Panc1 (cell line): ENCODE measurements at regions not wholly inside any gene's neighbourhood (a gene's known extent, or its start where the extent isn't known, plus 50 kb on each side); places are given as distances from the start of the nearest gene placed in this dataset.

Source experiments
- ATAC-seq: fragments of 200-7000 bp; cut with Tn5 transposase; 2 replicates; pipeline ENCODE4 v1.9.1; 2020; ENCODE audit warnings: mild to moderate bottlenecking, moderate library complexity
- BruUV-seq: library from RNA; stranded (reverse); fragments of 400-500 nt; replicated peaks from 2 replicates; lab custom pipeline; 2021; lab: Mats Ljungman, UMichigan
- CTCF ChIA-PET: fragments of 300-600 bp; sonication (Branson Sonifier 250); formaldehyde crosslinking; loops from one replicate; lab custom pipeline; 2022; ENCODE audit warnings: antibody characterized with exemption; lab: Charles Lee
- POLR2A ChIA-PET: fragments of 300-600 bp; sonication (Branson Sonifier 250); formaldehyde crosslinking; loops from one replicate; lab custom pipeline; 2022; ENCODE audit warnings: antibody characterized with exemption; lab: Charles Lee
- DNase-seq: peaks from one replicate; pipeline ENCODE4 v3.0.0-alpha.2; 2010; ENCODE audit warnings: low read depth, low spot score
- H3K27ac ChIP-seq: 2 replicates; pipeline ENCODE4 v1.5.1; 2011; ENCODE audit warnings: mild to moderate bottlenecking, low read length, inconsistent platforms
- H3K27me3 ChIP-seq: fragments of 200-500 bp; sonication (Bioruptor generic); 2 replicates; pipeline ENCODE4 v1.6.0; 2014; ENCODE audit warnings: low read length, inconsistent platforms; ENCODE audit not compliant: control insufficient read depth, insufficient read depth
- H3K36me3 ChIP-seq: fragments of 200-500 bp; sonication (Bioruptor generic); 2 replicates; pipeline ENCODE4 v1.5.1; 2014; ENCODE audit warnings: inconsistent platforms, mild to moderate bottlenecking, low read length, moderate library complexity; ENCODE audit not compliant: control insufficient read depth, insufficient read depth
- H3K4me1 ChIP-seq: 2 replicates; pipeline ENCODE4 v1.5.1; 2011; ENCODE audit warnings: inconsistent platforms, mild to moderate bottlenecking, low read length, moderate library complexity; ENCODE audit not compliant: control insufficient read depth, insufficient read depth
- H3K4me3 ChIP-seq, 2 experiments: 2 replicates each; pipeline ENCODE4 v1.5.1; 2011 to 2012; ENCODE audit warnings: low read depth in 2 of 2, low read length in 2 of 2, mild to moderate bottlenecking in 2 of 2, inconsistent platforms in 1 of 2, moderate library complexity in 1 of 2
- H3K9me3 ChIP-seq: fragments of 200-500 bp; sonication (Bioruptor generic); 2 replicates; pipeline ENCODE4 v1.5.1; 2014; ENCODE audit warnings: low read depth, mild to moderate bottlenecking, inconsistent platforms, low read length, moderate library complexity; ENCODE audit not compliant: control insufficient read depth, insufficient read depth
- POLR2AphosphoS5 ChIP-seq: IDR thresholded peaks from 2 replicates; pipeline ENCODE4 v1.6.1; 2012; ENCODE audit warnings: mild to moderate bottlenecking, low read depth, low read length, moderate library complexity
- SIN3A ChIP-seq: IDR thresholded peaks from 2 replicates; pipeline ENCODE4 v1.6.1; 2012; ENCODE audit warnings: low read depth, mild to moderate bottlenecking, low read length, moderate library complexity, borderline replicate concordance; ENCODE audit not compliant: insufficient read depth
- TCF7L2 ChIP-seq: IDR thresholded peaks from 2 replicates; pipeline ENCODE4 v1.6.1; 2011; ENCODE audit warnings: mild to moderate bottlenecking, low read depth, low read length, inconsistent platforms
- in situ Hi-C: cut with HindIII; loops from 2 replicates; pipeline ENCODE4 v1.10.0; 2016; ENCODE audit warnings: low sequenced_read_pairs, low pct_unique_long_range_greater_than_20kb
- intact Hi-C: fragments of 100-400 bp; cut with micrococcal nuclease; formaldehyde crosslinking; loops from one replicate; pipeline ENCODE4 v1.10.0; 2022; ENCODE audit not compliant: unreplicated experiment
- TF ChIP-seq, protein P1 (sequence below): fragments of 450-650 bp; IDR thresholded peaks from 2 replicates; pipeline ENCODE4 v1.5.1; 2017; ENCODE audit warnings: mild to moderate bottlenecking
- TF ChIP-seq, protein P2 (sequence below), 2 experiments: IDR thresholded peaks; 2 replicates each; pipeline ENCODE4 v1.6.1; 2011 to 2012; ENCODE audit warnings: low read depth in 2 of 2, control low read depth in 1 of 2, low read length in 1 of 2, mild to moderate bottlenecking in 1 of 2, moderate library complexity in 1 of 2; ENCODE audit not compliant: insufficient read depth in 1 of 2

DNA sequence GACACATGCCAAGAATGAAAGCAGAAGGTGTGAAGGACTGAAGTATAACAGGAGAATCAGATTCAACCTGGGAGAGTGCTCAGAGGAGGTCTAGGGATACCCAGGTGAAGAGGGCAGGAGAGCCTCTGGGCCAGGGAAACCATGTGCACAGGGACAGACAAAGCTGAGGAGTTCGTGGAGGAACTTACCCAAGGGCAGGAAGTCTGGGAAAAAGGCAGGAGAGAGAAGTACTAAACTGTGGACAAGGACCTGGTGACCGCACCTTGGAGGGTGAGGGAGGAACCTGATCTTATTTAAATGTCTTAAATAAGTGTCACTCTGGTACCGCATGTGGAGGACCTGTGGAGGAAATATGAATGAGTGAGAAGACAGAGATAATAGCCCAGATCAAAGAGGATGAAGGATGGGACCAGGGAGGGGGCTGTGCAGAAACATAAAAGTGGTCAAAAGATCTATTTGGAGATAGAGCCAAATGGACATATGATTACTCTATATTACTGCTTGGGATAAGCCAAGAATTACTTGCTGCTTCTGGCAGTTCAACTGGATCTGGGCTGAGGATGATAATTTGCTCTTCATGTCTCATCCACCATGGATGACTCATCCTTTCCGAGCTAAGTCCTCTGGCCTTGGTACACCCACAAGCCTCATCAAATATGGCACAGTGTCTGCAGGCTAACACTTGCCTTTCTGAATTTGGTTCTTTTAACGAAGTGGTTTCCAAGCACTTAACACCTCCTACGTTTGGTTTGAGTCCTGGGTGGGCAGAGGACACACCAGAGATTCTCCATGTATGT, 116.9 kb upstream of the NMNAT3 start:
- no peak overlapping the region for H3K4me3 ChIP-seq
- no peaks in the 10 kb centered on the region for H3K36me3 ChIP-seq
- ATAC-seq (no peak), DNase-seq (no peak)
- TF ChIP-seq SIN3A (no peak), POLR2AphosphoS5 (no peak), TCF7L2 (no peak)
- TF ChIP-seq, protein P1, sequence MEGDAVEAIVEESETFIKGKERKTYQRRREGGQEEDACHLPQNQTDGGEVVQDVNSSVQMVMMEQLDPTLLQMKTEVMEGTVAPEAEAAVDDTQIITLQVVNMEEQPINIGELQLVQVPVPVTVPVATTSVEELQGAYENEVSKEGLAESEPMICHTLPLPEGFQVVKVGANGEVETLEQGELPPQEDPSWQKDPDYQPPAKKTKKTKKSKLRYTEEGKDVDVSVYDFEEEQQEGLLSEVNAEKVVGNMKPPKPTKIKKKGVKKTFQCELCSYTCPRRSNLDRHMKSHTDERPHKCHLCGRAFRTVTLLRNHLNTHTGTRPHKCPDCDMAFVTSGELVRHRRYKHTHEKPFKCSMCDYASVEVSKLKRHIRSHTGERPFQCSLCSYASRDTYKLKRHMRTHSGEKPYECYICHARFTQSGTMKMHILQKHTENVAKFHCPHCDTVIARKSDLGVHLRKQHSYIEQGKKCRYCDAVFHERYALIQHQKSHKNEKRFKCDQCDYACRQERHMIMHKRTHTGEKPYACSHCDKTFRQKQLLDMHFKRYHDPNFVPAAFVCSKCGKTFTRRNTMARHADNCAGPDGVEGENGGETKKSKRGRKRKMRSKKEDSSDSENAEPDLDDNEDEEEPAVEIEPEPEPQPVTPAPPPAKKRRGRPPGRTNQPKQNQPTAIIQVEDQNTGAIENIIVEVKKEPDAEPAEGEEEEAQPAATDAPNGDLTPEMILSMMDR = no peak
- TF ChIP-seq, protein P2, sequence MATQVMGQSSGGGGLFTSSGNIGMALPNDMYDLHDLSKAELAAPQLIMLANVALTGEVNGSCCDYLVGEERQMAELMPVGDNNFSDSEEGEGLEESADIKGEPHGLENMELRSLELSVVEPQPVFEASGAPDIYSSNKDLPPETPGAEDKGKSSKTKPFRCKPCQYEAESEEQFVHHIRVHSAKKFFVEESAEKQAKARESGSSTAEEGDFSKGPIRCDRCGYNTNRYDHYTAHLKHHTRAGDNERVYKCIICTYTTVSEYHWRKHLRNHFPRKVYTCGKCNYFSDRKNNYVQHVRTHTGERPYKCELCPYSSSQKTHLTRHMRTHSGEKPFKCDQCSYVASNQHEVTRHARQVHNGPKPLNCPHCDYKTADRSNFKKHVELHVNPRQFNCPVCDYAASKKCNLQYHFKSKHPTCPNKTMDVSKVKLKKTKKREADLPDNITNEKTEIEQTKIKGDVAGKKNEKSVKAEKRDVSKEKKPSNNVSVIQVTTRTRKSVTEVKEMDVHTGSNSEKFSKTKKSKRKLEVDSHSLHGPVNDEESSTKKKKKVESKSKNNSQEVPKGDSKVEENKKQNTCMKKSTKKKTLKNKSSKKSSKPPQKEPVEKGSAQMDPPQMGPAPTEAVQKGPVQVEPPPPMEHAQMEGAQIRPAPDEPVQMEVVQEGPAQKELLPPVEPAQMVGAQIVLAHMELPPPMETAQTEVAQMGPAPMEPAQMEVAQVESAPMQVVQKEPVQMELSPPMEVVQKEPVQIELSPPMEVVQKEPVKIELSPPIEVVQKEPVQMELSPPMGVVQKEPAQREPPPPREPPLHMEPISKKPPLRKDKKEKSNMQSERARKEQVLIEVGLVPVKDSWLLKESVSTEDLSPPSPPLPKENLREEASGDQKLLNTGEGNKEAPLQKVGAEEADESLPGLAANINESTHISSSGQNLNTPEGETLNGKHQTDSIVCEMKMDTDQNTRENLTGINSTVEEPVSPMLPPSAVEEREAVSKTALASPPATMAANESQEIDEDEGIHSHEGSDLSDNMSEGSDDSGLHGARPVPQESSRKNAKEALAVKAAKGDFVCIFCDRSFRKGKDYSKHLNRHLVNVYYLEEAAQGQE (IDR thresholded peaks at IDR 0.05; ENCODE audit: insufficient read depth in 1 of 2, low read depth in 2 of 2, low read length in 1 of 2) = no peak
- no peaks in the 10 kb centered on the region for H3K9me3 ChIP-seq
- in situ Hi-C loops (no loop called here), intact Hi-C loops (no loop called here)
- BruUV-seq = no TSS peak
- POLR2A ChIA-PET = no interaction called here
- no peaks in the 10 kb centered on the region for H3K27me3 ChIP-seq
- H3K4me1 ChIP-seq = no peaks in the 10 kb centered on the region
- H3K27ac ChIP-seq = no peak overlapping the region
- CTCF ChIA-PET = no interaction called here

DNA sequence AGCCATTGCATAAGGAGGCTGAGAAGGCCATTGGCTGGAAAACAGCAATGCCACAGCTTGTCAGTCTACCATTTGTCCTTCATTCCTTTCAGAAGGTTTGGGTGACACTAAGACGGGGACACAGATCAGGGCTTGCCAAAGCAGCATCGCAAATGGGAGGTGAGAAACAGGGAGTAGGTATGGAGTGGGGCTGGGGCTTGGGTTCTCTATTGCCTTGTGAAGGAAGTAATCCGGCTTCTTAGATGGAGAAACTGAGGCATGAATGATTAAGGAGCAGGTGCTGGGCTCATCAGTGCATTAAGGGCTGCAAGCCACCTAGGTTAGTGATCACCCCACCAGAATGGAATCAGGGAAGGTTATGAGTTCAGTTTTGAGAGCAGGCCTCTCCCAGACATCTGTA, 115.6 kb upstream of the NMNAT3 start:
- ChIA-PET CTCF (no interaction called here), POLR2A (no interaction called here)
- Histone ChIP-seq H3K36me3 (no peaks in the 10 kb centered on the region), H3K4me1 (no peaks in the 10 kb centered on the region), H3K4me3 (no peak overlapping the region), H3K27ac (no peak overlapping the region), H3K27me3 (no peaks in the 10 kb centered on the region), H3K9me3 (no peaks in the 10 kb centered on the region)
- BruUV-seq = no TSS peak
- no peak for TF ChIP-seq TCF7L2
- intact Hi-C loops (no loop called here), in situ Hi-C loops (no loop called here)
- ATAC-seq = no peak
- DNase-seq = no peak

DNA sequence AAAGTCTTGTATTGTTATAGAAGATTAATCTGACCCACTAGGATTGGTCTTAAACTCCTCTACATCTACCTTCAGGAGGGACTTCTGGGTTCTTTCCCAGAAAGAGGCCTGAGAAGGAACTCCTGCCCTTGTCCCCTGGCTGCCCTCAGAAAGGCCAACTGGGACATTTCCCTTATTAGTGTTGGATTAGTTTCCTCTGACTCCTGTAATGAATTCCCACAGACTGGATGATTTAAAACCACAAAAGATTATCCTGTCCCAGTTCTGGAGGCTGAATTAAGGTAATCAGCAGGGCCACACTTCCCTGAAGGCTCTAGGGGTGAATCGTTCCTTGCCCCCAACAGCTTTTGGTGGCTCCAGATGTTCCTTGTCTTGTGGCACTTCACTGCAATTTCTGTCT, 102.8 kb upstream of the NMNAT3 start:
- Histone ChIP-seq H3K4me3 (no peak overlapping the region), H3K27me3 (no peaks in the 10 kb centered on the region), H3K9me3 (no peaks in the 10 kb centered on the region), H3K27ac (no peak overlapping the region), H3K4me1 (no peaks in the 10 kb centered on the region), H3K36me3 (no peaks in the 10 kb centered on the region)
- POLR2A ChIA-PET = no interaction called here
- TF ChIP-seq, protein P2 (IDR thresholded peaks at IDR 0.05; ENCODE audit: insufficient read depth in 1 of 2, low read depth in 2 of 2, low read length in 1 of 2) = no peak
- TF ChIP-seq POLR2AphosphoS5 (no peak), SIN3A (no peak)
- BruUV-seq = no TSS peak
- DNase-seq (no peak), ATAC-seq (no peak)
- intact Hi-C loops (no loop called here), in situ Hi-C loops (no loop called here)
- CTCF ChIA-PET = no interaction called here
